ENCODE measurements at regions not wholly inside any gene's neighbourhood (a gene's known extent, or its start where the extent isn't known, plus 50 kb on each side); places are given as distances from the start of the nearest gene placed in this dataset.

DNA sequence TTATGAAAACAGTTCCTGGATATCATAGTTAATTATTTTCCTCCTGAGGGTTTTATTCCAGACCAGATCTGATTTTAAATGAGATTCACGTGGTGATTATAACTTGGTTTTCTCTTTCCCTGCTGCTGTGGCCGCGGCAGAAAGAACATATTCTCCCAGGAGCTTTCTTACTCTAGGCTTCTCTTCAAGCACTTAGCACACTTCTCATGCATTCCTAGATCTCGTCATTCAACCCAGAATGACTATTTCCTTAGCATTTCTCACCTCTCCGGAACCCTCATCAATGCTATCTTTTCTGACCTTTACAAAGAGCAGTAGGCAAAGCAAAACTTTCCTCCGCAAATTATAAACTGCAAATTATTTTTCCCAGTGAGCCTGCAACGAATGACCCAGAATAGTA, 122.9 kb downstream of the GPAT3 start:
- H3K4me3 ChIP-seq, result no peak overlapping the region
- H4K20me1 ChIP-seq, result no peaks in the 10 kb centered on the region
- H3K36me3 ChIP-seq, result no peaks in the 10 kb centered on the region
- no peak overlapping the region for H3K4me2 ChIP-seq
- H3K27me3 ChIP-seq, result no peaks in the 10 kb centered on the region
- TF ChIP-seq Cebpa-rat (IDR thresholded peaks at IDR 0.05), result no peak
- no peak overlapping the region for H3K9ac ChIP-seq
- no peaks in the 10 kb centered on the region for H3K9me3 ChIP-seq (replicated peaks in 1 of 11)
- no peak overlapping the region for H3K27ac ChIP-seq
- H3K4me1 ChIP-seq, result peaks cover 0 to 5% (median 0%) of the 10 kb centered on the region in 10 experiments; a peak in 2 of 20 replicates

DNA sequence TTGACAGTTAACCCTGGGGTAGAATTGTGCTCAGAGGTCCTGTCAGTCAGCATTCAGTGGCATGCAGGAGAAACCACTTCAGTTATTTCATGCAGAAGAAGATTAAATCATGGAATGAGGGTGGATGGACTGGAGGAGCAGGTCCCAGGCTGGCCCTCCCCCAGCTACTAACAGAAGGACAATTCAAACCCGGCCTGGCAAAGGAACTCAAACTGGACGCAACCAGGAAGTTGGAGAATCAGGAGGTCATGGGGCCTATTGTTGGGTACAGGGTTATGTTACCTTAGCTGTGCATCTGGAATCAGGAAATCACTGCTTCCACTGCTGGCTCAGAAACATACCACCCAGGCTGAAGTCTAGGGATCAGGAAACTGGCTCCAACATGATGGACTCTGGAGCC, 121.4 kb downstream of the GPAT3 start:
- H3K27me3 ChIP-seq, result no peaks in the 10 kb centered on the region
- H3K9me3 ChIP-seq (replicated peaks in 1 of 11), result no peaks in the 10 kb centered on the region
- H3K36me3 ChIP-seq, result no peaks in the 10 kb centered on the region
- no peaks in the 10 kb centered on the region for H4K20me1 ChIP-seq
- no peak overlapping the region for H3K9ac ChIP-seq
- H3K27ac ChIP-seq, result no peak overlapping the region
- no peak overlapping the region for H3K4me2 ChIP-seq
- H3K4me3 ChIP-seq, result no peak overlapping the region
- H3K4me1 ChIP-seq, result peaks cover 0 to 5% (median 0%) of the 10 kb centered on the region in 10 experiments; a peak in 2 of 20 replicates
- no peak for TF ChIP-seq Cebpa-rat (IDR thresholded peaks at IDR 0.05)

Data from BLaER1 treated with 17β-estradiol and CSF1 and Interleukin-3, amounts not matched to agents 10 nM and 100 nM (cell line).